NCI-H1417 (cell line): ENCODE measurements at regions not wholly inside any gene's neighbourhood (a gene's known extent, or its start where the extent isn't known, plus 50 kb on each side); places are given as distances from the start of the nearest gene placed in this dataset.

Experiments used
- DNase-seq, 3 experiments: peaks; one replicate each; lab custom pipeline; 2025; lab: John Stamatoyannopoulos, UW

DNA sequence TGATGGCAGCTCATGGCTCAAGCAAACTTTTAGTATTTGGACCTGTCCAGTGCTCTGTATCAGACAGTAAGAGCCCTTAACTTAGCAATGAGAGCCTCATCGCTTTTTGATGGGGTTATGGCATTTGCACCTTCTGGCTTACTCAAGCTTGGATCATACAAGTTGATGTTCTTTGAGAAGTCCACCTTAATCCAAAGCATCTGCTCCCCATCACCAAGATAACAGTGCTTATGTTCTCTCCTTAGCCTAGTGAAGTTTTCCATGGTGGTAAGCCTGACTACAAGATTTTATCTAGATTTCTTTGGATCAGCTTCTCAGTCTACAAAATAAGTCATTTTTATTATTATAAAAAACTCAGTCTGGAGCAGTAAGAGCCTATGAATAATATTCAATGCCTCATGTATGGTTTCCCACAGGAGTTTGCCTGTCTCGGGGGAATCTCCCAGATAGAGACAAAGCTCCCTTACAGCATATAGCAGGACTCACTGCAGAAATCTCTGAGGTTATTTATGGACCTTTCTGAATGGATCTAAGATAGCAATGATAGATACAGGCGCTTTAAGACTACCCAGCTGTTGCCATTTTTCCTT is 472.2 kb upstream of the LINC00305 start:
- no peak for DNase-seq

DNA sequence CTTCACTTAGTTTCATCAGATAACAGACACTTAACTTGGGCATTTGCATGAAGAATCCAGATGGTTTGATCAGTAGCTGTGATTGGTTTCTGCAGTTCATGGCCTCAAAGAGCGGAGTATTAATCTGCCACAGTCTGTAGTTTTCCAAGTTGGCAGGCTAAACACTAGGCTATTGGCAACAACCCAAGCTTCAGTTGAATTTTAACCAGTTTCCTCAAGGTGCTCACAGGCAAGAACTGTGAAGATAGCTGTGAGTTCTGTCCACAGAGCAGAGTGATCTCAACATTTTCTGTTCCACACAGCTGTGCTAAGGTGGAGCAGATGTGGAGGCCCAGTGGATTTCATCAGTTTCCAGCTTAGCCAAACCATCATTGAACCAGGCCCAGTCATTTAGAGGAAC is 469.5 kb upstream of the LINC00305 start:
- no peak for DNase-seq

DNA sequence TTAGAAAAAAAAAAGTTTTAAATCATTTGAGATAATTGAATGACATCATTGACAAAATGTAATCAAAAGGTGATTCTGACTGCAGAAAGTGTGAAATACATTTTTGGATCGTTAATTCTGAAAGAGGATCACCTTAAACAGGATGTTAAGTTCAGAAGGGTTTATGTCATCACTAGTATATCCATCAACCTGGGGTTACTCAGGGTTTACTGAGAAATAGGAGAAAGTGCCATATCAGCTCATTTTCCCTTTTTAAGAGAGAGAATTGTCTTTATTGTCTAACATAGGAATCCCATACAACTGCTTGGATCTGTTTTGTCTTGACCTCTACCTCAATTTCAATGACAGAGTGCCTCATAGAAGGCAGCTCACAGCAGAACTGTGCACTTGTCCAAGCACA is 466.1 kb upstream of the LINC00305 start:
- DNase-seq, result no peak

DNA sequence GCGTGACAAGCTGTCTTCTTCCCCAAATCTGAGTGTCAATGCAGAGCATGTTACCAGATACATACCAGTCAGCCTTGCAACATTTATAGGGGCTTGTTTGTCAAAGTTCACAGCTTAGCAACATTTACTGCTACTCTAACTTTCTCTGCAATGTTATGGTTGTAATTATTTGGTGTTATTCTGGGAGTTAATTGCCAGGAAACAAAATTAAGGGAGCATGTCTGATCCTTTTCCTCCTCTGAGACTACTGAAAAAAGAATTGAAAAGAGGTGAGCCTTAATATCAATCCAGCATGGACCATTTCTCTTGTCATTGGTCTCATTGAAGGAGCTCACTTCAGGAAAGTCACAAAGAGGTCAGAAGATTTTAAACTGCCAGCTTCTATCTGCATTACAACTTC is 465.6 kb upstream of the LINC00305 start:
- DNase-seq, result no peak

DNA sequence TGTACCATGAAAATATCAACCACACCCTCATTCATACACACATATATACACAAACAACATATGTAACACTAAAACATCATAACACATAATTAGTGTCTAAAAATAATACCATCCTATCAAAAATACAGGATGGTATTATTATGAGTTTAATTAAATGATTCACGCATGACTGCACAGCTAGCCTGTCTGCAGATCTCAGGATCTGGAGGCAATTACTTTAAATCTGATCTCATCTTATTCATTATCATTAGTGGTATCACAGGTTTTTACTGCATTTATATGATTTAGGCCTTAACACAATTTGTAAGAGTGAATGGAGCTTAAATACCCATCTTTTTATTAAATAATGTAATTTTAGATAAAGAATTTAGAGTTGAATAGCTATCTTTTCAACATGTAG is 443.4 kb upstream of the LINC00305 start:
- no peak for DNase-seq

DNA sequence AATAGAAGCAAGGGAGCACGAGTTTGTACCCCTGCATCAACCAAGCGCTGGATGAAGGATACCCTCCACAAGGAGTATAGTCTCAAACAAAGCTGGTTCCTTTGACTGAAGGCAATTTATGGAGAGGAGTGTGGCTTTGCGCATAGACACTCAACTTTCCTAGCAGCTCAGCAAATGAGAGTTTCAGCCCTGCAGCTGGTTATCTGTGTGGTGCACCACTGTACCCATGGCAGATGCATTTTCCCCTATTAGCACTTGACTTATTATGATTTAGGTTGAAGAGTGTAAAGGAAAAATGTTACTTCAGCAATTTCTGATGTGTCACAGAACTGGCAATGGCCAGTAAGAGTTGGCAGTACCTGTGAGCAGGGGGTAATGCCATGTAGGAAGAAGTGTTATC is 440.1 kb upstream of the LINC00305 start:
- no peak for DNase-seq

DNA sequence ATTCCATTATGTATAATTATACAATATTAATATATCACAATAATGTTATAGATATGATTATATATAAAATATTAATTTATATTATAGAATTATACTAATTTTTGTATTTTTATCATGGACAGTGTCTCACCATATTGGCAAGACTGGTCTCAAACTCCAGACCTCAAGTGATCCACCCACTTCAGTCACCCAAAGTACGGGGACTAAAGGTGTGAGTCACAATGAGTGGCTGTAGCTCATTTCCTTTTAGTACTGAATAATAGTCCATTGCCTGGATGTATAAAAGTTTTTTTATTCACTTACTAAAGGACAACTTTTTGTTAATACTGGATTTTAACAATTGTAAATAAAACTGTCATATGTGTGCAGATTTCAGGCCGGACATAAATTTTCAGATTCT is 417.6 kb upstream of the LINC00305 start:
- no peak for DNase-seq

DNA sequence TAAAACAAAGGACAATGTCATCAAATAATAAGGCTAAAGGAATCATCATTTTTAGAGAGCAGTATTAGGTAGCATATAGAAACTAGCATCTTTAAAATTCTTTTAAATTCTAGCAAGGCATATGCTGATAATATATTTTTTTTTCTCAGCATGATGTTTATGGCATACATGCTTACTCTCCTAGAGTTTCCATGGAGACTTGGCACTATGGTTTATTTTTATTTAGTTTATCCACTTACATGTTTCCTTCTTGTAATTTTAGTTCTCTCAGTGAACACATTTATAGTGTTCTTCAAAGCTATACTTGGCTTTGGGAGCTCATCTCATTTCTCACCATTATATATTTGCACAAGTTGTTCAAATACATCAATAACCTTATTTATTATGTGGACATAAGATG is 413.8 kb upstream of the LINC00305 start:
- DNase-seq, result no peak

DNA sequence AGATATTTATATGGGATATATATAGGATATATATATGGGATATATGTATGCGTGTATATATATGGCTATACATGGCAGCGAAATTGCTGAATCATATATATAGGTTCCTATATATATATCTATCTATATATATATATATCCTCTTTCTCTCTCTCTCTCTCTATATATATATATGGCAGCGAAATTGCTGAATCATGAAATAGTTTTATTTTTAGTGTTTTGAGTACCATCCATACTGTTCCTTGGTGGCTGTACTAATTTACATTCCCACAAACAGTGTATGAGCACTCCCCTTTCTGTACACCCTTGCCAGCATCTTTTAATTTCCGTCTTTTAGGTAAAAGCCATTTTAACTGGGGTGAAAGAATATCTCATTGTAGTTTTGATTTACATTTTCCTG is 397.6 kb upstream of the LINC00305 start:
- no peak for DNase-seq

DNA sequence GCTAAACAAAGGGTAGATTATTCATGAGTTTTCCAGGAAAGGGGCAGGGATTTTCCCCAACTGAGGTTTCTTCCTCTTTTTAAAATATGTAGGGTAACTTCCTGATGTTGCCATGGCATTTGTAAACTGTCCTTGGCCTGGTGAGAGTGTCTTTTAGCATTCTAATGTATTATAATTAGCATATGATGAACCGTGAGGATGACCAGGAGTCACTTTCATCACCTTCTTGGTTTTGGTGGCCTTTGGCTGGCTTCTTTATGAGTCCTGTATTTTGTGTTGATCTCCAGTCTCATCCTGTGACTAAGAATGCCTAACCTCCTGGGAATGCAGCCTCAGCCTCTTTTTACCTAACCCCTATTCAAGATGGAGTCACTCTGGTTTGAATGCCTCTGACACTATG is 391.0 kb upstream of the LINC00305 start:
- no peak for DNase-seq

DNA sequence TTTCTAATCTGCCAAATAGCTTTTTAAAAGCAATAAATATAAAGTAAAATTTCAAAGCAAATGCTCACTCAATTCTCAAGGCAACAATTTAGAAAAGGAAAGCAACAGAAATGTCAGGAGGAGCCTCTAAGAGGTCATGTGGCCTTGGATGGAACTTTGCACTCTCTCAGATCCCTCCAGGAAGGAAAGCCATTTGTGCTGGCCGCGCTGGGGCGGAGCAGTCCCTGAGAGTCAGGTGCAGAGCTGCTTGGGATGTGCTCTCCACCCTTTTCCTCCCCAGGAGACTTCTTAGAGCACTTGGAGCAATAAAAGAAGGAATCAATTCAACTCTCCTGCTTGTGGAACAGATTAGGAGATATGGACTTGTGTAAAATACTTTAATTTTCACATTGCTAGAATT is 379.8 kb upstream of the LINC00305 start:
- DNase-seq, result no peak

DNA sequence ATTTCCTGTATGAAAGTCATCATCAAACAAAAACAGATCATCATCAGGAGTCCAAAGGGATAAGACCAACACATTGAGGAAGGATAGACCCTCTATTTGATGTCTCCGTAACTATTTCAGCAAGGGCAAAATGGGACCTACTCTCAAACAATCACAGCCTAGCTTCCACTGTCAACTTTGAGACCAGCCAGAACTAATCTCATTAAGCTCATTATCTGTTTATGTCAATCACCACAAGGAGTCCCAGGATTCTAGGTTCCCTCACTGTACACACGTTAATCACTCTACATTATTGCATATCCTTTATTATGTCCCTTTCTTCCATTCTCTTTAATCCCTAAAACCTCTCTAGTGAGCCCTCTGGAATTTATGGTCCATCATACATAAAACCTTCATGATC is 370.3 kb upstream of the LINC00305 start:
- DNase-seq, result no peak

DNA sequence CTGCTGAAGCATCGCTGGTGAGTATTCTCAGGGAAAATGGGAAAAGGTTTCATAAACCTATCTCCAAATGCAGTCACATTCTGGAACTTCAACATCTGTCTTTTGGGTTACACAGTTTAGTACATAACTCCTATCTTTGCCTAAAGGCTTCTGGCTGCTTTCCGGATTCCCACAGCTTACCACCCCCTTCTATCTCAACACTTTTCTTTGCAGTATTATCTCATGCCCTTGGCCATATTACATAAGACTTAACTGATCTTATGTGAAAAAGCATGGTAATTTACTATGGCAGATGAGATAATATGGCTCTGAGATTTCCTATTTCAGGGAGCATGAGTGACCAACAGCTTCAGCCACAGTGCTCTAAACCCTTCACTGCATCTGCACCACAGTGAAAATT is 369.3 kb upstream of the LINC00305 start:
- DNase-seq, result no peak

DNA sequence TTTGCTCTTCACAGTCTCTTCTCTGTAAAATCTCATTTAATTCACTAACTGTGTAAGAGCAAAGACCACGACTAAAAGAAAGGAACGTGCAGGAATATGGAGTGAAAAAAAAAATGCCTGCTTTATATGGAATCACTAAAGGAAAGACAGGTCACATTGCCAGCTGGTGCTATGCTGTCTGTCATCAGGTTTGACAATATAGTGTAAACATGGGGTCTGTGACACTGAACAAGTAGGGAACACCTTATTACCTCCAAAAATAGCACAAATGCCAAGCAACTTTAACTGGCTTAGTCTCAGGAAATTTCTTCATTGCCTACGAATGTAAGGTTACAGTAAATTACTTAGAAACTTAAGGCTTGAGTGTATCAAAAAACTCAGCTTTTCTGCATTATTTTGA is 364.5 kb upstream of the LINC00305 start:
- DNase-seq, result peak in 1 of 3 experiments; percentile 44

DNA sequence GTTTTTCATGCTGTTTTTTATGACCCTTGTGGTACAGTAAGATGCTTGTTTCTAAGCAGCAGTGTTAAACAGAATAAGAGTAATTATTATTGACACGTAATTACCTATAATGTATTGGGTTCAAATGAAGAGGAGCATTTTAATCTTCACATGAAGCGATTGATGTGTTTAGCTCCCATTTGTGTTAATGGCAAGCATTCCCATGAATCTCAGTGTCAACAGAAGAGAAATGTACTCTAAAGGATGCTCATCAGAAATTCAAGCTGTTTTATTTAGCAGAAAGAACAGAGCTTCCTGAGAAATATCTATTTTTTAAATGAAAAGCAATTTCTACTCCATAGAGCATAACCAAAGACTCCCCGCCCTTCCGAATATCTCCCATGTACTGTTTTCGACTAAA is 341.3 kb upstream of the LINC00305 start:
- peak in 1 of 3 experiments; percentile 68 for DNase-seq

DNA sequence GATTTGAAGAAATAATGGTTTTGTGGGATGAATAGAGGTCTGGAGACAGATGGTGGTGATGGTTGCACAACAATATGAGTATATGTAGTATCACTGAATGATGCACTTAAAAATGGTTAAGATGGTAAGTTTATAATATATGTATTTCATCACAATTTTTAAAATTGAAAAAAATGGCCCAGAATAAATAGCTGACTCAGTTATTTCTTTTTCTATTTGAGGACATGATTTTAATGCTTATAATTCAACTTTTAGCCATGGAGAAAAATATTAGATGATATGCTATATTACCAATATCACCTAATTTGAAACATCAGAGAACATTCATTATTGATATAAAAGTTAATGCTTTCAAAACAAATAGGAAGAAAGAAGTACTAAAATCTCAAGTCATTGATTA is 339.8 kb upstream of the LINC00305 start:
- DNase-seq, result no peak

DNA sequence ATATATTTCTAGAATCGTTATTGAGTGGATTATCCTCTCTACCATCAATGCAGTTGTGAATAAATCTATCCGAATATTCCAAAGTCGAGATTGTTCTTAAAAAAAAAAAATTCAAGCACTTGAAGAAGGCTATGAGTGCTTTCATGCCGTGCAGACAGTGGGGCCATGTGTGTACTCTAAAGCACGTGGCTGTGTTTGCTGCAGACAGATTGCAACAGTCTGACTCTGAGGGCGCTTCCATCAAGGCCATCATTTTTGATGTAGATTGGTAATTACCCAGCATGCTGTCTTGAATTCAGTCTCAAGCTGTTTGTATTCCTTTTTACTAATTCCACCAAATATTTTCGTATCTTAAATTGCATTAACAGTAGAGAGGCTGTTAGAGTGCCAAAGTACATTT is 325.9 kb upstream of the LINC00305 start:
- peak; percentile 46 to 91 (median 46) for DNase-seq

DNA sequence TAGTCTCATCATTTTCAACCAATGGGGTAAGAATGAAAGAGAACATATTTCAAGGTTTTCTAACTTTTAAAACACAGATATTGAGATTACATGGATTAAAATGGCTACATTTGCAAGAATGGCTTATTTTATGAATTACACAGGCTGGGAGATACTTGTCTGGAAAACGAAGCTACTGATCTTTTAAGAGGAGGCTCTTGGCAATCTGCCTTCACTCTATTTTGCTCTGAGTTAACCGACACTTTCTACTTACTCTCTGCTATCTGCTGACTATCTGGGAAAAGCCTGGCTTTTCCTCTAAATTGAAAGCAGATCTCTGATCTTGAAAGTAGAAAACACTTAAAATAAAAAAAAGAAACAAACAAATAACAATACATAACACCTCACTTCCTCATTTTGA is 325.4 kb upstream of the LINC00305 start:
- DNase-seq, result peak in 1 of 3 experiments; percentile 65

DNA sequence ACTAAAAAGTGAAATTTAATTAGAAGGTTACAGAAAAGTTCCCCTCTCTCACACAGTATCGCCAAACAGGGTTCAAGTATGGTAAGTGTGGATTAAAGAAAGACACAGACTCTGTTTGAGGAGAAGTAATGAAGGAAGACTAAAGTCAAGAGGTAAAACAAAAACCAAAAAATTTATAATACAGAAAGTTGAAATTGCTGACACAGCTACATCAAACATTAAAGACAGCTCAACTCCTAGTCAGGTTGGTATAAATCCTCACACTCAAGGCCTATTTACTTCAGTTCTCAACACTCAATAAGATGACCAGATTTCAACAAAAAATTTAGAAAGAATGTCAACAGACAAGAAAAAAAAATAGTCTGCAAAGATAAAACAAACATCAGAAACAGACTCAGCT is 300.5 kb upstream of the LINC00305 start:
- DNase-seq, result no peak

DNA sequence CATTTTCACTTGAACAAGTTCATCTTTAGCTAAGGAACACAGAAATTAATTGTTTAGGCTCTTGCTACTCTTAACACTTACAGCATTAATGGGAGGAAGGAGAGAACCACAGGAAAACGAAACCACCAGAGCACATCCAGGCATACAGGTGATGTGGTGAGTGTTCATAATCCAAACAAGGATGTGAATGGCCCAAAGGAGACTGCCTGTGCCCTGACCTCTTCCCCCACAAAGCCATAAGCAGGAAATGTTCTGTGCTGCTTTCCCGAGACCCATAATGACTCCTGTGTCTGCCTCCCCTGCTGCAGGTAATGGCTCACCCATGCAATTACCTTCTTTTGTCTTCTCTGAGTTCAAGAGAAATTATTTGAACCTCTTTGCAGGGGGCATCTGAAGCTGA is 295.9 kb upstream of the LINC00305 start:
- peak in 2 of 3 experiments; percentile 59 to 83 for DNase-seq

DNA sequence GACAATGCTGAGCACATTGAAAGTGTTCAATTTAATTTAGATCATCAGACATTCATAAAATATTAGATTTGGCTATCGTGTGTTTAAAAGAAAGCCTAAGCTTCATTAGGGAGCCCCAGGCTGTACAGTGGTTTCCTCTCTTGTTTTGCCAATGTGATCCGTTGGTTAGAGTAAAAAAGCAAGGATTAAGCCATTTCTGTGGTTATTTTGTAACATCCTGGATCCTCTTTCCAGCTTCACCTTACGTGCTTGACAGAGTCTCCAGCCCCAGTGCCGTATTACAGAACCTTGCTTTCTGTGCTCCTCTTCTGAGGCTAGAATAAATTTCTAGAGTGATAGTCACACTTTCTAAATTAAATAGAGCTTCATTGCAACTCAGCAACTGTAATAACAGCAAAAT is 289.3 kb upstream of the LINC00305 start:
- no peak for DNase-seq

DNA sequence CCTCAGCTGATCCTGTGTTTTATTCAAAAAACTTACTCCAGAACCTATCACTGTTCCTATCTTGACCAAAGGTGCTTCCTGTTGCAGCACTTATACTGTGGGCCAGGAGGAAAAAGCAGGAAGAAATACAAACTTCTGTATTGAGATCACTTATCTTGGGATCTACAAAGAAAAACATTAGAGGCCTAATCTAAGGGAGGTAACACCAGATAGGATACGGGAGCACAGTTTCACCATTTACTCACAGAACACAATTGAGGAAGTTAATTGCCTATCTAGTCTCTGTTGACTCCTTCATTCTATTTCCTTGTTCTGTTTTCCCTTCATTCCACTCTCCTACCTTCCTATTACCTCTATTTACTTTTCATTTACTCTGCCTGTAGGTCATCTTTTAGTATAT is 287.2 kb upstream of the LINC00305 start:
- no peak for DNase-seq

DNA sequence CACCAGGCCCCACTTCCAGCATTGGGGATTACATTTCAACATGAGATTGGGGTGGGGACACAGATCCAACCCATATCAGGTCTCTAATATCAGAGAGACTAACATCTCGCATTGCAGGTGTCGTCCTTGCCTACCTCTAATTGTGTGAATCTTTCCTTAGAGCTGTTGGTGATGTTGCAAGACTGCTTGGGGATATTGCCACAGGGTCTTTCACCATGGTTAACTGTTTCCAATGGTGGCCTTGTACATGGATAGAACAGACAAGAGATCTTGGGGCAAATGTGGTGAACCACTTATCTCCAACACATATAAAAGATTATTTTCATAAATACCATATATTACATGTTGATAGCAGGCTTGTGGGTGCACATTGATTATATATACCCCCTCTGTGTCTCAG is 270.3 kb upstream of the LINC00305 start:
- DNase-seq, result no peak

DNA sequence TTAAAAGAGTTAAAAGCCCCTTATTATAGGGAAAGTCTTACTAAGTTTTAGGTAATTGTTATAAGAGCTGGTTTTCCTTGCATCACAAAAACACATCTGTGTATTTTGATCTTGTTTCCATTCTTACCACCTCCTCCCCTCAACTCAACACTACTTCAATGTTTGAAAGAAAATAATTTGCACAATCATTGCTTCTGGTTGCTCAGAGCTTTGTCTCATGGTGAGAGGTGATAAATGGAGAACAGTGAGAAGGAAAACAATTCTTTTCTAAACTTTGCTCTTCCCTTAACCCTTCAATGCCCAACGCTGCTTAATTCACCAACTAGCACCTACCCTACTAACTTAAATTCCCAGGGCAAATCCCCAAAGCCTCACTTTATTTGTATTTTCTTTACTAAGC is 268.1 kb upstream of the LINC00305 start:
- no peak for DNase-seq

DNA sequence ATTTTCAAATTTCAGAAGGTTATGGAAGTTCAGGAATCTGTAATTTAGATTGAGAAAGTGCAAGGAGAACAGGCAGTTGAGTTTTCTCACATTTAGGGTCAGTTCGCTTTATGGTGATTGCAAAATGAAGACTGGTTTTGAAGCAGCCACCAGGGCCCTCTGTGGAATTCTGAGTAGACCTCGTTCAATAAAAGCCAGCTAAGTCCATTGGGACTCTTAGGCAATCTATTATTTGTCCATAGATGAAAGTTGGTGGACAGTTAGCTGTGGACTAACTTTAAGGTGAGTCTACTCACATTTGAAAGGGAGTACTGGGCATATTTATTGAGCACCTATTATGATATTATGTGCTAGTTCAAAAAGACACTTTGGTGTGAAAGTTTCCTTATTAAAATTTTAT is 266.3 kb upstream of the LINC00305 start:
- no peak for DNase-seq
